CD4-positive, alpha-beta T cell treated with Interleukin-4 for 1 hour (primary cell): ENCODE measurements at regions not wholly inside any gene's neighbourhood (a gene's known extent, or its start where the extent isn't known, plus 50 kb on each side); places are given as distances from the start of the nearest gene placed in this dataset.
"Not testable (repeated sequence)": the region's sequence is repeated elsewhere in the genome, so short reads cannot be mapped to it uniquely, and the experiment has no call there.

Source experiments
- DNase-seq, 2 donors: peaks; one replicate each; pipeline ENCODE4 v3.0.0-alpha.2; 2020 to 2022

DNA sequence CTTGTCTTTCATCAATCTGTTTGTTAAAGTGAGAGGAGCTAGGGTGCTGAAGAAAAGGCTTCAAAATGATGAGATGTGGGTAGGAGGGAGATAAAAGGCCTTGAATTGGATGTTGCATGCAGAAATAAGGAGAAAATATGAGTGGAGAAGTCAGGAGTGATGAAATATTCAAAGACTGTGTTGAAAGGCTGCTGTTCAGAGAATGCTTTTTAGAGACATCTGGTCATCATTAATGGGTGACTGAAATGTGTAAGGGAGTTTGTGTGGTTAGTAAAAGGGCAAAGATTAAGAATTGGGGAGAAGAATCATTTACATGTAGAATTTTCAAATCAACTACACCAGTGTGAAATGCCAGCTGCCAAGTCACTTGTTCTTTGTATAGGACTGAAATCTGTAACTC, 383.9 kb downstream of the MAT2B start:
- no peak for DNase-seq

GRCh38 chr5:163890261-163890660, 384.8 kb downstream of the MAT2B start:
- DNase-seq, result no peak

DNA sequence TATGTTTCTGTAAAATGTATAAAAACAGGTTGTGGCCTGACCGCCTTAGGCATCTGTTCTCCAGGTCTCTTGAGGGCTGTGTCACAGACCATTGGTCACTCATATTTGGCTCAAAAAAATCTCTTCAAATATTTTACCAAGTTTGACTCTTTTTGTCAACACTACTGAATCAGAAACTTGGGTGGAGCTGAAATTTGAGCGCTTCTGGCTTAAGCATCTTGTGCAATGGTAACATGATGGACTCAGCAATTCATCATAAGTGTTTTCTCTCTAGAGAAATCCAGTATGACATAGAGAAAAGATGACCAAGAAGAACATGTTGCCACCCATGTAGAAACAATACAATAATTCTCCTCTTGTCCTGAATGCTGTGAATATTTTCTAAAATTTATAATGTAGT, 387.9 kb downstream of the MAT2B start:
- DNase-seq, result no peak

DNA sequence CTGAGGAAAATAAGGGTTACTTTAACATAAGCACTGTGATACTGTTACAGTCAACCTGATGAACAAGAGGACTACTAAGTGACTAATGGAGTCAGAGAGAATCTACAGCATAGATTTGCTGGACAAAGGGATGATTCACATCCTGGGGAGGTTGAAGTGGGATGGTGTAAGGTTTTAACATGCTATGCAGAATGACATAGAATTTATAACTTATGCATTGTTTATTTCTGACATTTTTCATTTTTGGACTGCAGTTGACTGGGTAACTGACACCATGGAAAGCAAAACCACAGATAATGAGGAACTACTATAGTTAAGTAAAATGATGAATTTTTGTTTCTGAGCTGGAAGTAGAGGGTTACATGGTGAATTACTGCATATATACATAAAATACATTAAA, 389.2 kb downstream of the MAT2B start:
- DNase-seq, result no peak

DNA sequence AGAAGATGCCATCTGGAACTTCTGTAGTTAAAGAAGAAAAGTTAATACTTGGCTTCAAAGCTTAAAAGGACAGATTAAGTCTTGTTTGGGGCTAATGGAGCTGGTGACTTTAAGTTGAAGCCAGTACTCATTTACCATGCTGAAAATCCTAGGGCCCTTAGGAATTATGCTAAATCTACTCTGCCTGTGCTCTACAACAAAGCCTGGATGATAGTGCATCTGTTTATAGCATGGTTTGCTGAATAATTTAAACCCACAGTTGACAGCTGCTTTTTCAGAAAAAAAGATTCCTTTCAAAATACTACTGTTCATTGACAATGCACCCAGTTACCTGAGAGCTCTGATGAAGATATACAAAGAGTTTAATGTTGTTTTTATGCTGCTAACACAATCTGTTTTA, 393.5 kb downstream of the MAT2B start:
- no peak for DNase-seq

DNA sequence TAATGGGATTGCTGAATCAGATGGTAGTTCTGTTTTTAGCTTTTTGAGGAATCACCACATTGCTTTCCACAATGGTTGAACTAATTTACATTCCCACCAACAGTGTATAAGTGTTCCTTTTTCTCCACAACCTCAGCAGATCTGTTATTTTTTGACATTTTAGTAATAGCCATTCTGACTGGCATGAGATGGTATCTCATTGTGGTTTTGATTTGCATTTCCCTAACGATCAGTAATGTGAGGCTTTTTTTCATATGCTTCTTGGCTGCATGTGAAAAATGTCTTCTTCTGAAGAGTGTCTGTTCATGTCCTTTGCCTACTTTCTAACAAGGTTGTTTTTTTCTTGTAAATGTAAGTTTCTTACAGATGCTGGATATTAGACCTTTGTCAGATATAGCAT, 402.4 kb downstream of the MAT2B start:
- not testable (repeated sequence) for DNase-seq

- no peak for DNase-seq
These were observed 402.8 kb downstream of the MAT2B start for GRCh38 chr5:163908253-163908652.

DNA sequence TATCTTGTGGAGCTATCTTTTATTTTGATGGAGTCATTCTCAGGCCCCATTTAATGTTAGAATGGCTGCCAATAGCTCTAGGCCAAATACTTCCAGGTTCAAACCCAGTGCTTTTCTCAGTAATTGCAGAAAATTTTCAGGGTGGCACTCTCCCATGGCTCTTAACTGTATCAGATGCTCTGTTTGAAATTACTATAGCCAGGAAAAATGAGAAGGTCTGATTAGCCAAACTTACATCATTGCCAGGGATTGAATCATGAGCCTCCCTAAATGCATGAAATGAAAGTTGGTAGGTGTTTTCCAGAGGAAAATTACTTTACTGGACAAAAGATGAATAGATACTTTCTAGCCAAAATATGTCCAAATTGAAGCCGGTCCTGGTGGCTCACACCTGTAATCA, 404.8 kb downstream of the MAT2B start:
- DNase-seq, result no peak

GRCh38 chr5:163912046-163912445, 406.6 kb downstream of the MAT2B start:
- no peak for DNase-seq

GRCh38 chr5:163913548-163913947, 408.1 kb downstream of the MAT2B start:
- no peak for DNase-seq

DNA sequence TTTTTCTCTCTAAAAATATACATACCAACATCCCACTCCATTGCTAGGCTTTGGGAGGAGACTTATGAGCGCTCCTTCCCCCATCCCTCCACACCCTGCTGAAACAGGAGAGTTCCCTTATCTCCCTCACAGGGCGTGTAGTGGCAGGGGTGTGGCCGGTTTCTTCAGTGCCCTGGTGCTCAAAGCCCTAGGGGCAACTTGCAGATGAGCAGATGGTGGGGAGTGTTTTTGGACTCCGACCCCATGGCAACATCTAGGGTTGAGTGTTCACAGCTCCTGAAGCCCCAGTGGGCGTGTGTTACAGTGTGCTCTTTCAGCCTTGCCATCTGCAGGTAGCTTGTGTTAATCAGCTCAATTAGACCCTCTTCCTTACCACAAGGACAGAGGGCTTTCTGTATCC, 409.5 kb downstream of the MAT2B start:
- peak in 1 of 2 donors; percentile 88 for DNase-seq

DNA sequence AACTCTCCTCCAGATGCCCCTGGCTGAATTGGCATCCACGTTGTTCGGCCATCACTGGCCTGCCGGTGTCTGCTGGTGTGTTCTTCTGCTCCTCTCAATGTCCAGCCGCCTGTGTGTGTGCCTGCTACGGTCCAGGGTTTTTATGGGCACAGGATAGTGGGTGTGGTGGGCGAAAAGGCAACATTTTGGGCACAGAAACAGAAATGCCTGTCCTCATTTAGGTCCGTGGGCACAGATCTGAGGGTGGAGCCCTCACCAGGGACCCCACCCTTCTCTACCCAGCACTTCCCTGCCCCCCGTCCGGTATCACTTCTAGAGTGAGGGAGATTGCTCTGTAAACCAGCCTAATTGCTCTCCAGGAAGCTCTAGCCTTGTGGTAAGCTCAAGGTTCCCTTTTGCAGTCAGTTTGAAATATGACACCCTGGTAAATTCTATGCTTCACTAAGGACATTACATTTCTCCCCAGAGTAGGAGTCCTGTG, 410.1 kb downstream of the MAT2B start:
- peak; percentile 2 to 76 for DNase-seq

- DNase-seq, result peak; percentile 14 to 78
These were observed 411.0 kb downstream of the MAT2B start for GRCh38 chr5:163916376-163916775.

- DNase-seq, result no peak
These were observed 411.4 kb downstream of the MAT2B start for GRCh38 chr5:163916861-163917260.

- no peak for DNase-seq
These were observed 412.3 kb downstream of the MAT2B start for GRCh38 chr5:163917747-163918146.

GRCh38 chr5:163934990-163935389, 429.6 kb downstream of the MAT2B start:
- DNase-seq, result not testable (repeated sequence)

DNA sequence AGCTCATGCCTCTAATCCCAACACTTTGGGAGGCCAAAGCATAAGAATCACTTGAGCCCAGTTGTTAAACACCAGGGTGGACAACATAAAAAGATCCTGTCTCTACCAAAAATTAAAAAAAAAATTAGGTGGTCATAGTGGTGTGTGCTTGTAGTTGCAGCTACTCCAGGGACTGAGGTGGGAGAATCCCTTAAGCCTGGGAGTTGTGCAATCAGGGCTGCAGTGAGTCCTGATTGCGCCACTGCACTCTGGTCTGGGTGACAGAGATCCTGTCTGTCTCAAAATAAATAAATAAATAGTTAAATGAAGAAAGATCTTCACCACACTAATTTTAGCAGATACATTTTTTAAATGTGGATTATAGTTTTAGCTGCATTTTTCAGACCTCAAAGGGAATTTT, 433.2 kb downstream of the MAT2B start:
- peak in 1 of 2 donors; percentile 45 for DNase-seq

DNA sequence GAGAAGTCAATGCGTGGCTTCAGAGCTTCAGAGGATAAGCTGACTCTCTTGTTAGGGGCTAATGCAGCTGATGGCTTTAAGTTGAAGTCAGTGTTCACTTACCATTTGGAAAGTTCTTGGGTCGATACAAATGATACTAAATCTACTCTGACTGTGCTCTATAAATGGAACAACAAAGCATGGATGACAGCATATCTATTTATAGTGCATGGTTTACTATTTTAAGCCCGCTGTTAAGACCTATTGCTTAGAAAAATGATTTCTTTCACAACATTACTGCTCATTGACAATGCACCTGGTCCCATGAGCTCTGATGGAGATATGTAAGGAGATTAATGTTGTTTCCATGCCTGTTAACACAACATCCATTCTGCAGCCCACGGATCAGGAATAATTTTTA, 435.7 kb downstream of the MAT2B start:
- no peak for DNase-seq

DNA sequence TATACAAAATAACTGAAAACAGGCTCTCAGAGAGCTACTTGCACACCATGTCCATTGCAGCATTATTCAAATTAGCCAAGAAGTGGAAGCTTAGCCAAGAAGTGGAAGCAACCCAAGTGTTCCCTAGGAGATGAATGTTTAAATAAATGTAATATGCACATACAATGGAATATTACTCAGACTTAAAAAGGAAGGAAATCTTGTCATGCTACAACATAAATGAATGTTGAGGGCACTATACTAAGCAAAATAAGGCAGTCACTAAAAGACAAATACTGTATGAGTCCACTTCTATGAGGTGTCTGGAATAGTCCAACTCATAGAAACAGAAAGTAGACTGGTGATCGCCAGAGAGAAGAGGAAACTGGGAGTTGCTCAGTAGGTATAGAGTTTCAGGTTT, 438.1 kb downstream of the MAT2B start:
- DNase-seq, result no peak

DNA sequence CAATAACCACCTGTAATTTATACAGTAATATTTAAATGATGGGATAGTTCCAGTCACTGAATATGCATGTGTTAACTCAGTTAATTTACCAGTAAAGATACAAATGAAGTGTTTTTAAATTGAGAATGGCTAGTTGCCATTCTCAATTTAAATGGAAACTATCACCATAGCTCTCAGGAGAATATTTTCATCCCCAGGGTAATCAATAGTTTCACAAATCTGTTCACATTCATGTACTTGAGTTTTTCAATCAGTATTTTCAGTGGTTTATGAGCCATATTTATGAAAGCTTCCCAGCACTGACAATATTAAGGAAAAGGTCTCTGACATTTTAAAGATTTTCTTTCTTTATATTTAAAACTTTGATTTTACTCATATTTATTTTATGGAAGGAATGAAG, 439.3 kb downstream of the MAT2B start:
- no peak for DNase-seq

- DNase-seq, result no peak
These were observed 442.6 kb downstream of the MAT2B start for GRCh38 chr5:163947848-163948666.

- no peak for DNase-seq
These were observed 444.8 kb downstream of the MAT2B start for GRCh38 chr5:163950248-163950647.

DNA sequence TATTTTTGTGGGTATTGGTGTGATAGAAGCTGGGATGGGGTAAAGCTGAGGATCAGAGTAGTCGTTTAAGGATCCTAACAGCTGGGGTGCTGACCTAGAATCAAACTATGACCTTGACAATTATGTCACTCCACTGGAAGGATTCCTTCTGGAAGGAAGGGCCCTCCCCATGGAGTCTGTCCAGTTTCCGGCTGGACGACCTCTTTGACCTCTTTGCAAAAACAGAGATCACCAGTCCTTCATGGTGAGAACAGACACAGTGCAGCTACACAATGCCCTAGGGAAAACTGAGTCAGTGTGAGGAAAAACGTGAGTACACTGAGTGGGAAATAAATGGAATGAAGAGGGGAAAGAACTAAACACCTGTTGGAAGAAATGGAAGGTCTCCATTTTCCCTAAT, 445.6 kb downstream of the MAT2B start:
- no peak for DNase-seq

GRCh38 chr5:163953901-163954300, 448.5 kb downstream of the MAT2B start:
- DNase-seq, result no peak

DNA sequence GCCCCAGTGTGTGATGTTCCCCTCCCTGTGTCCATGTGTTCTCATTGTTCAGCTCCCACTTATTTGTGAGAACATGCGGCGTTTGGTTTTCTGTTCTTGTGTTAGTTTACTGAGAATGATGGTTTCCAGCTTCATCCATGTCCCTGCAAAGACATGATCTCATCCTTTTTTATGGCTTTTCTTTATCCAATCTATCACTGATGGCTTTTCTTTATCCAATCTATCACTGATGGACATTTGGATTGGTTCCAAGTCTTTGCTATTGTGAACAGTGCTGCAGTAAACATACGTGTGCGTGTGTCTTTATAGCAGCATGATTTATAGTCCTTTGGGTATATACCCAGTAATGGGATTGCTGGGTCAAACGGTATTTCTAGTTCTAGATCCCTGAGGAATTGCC, 455.8 kb downstream of the MAT2B start:
- DNase-seq, result not testable (repeated sequence)
